Body of pancreas (tissue), 4 donors: ENCODE measurements at regions not wholly inside any gene's neighbourhood (a gene's known extent, or its start where the extent isn't known, plus 50 kb on each side); places are given as distances from the start of the nearest gene placed in this dataset.
"Not testable (repeated sequence)": the region's sequence is repeated elsewhere in the genome, so short reads cannot be mapped to it uniquely, and the experiment has no call there.

Source experiments
- ATAC-seq: fragments of 150-250 bp; one replicate; pipeline ENCODE4 v1.9.1; 2016
- DNase-seq, 4 donors: peaks; one replicate each; pipeline ENCODE4 v3.0.0-alpha.2; 2019
- H3K27ac ChIP-seq, 4 donors: fragments of 200-600 bp; sonication (generic); 1 replicate in 3 of 4; 2 replicates in 1 of 4; pipeline versions ENCODE4 v1.5.1 to v1.6.1; 2016 to 2019; ENCODE audit warnings: mild to moderate bottlenecking in 1 of 4, mixed read lengths in 1 of 4, moderate library complexity in 1 of 4
- H3K27me3 ChIP-seq, 2 donors: fragments of 200-600 bp; sonication (generic); one replicate each; pipeline ENCODE4 v1.6.0; 2016; ENCODE audit warnings: mild to moderate bottlenecking in 1 of 2
- H3K36me3 ChIP-seq, 2 donors: fragments of 200-600 bp; sonication (generic); replicated peaks in 1 of 2; 2 replicates each; pipeline ENCODE4 v1.5.1; 2016; ENCODE audit warnings: low read depth in 2 of 2; ENCODE audit not compliant: insufficient read depth in 1 of 2
- H3K4me1 ChIP-seq: fragments of 200-600 bp; sonication (generic); one replicate; pipeline ENCODE4 v1.6.0; 2016
- H3K4me3 ChIP-seq, 2 donors: fragments of 200-600 bp; sonication (generic); 1 replicate in 1 of 2; 2 replicates in 1 of 2; pipeline ENCODE4 v1.5.1; 2016 to 2019
- H3K9me3 ChIP-seq, 3 donors: fragments of 200-600 bp; sonication (generic); 1 replicate in 2 of 3; 2 replicates in 1 of 3; pipeline ENCODE4 v1.5.1; 2016
- CTCF ChIP-seq, 7 experiments: fragments of 450-650 bp in 4 of 7; fragments of 200-600 bp in 3 of 7; sonication (generic) in 3 of 7; IDR thresholded peaks; one replicate each; pipeline ENCODE4 v1.5.1; 2016 to 2019; ENCODE audit warnings: antibody characterized with exemption in 7 of 7
- POLR2A ChIP-seq, 3 donors: fragments of 450-650 bp; IDR thresholded peaks; one replicate each; pipeline ENCODE4 v1.6.1; 2016; ENCODE audit warnings: antibody characterized with exemption in 3 of 3, mild to moderate bottlenecking in 2 of 3
- WGBS, 2 donors: methylation state at CpG; one replicate each; pipeline ENCODE4 v1.1.5; 2017; 5-methylcytosine and 5-hydroxymethylcytosine counted together
- intact Hi-C: fragments of 100-400 bp; cut with DNase I; formaldehyde crosslinking; loops from one replicate; pipeline ENCODE4 v1.15.1; 2023

DNA sequence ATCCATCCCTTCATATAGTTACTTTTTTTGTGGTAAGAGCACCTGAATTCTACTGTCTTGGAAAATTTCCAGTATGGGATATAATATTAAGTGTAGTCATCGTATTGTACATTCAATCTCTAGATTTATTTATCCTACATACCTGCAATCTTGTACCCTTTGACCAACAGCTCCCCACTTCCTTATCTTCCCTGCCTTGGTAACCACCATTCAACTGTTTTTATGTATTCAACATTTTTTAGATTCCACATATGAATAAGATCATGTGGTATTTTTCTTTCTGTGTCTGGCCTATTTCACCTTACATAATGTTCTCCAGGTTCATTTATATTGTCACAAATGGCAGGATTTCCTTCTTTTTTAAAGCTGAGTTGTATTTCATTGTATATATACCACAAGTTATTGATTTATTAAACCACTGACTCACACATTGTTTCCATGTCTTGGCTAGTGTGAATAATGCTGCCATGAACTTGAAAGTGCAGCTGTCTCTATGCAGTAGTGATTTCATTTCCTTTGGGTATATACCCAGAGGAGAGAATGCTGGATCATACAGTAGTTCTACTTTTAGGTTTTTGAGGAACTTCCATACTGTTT lies 572.5 kb downstream of the MAGEB5 start:
- no peaks in the 10 kb centered on the region for H3K36me3 ChIP-seq
- H3K27me3 ChIP-seq = no peaks in the 10 kb centered on the region
- TF ChIP-seq CTCF (IDR thresholded peaks at IDR 0.05) = no peak
- no peak for TF ChIP-seq POLR2A (IDR thresholded peaks at IDR 0.05)
- ATAC-seq (no peak), DNase-seq (no peak)
- no peak overlapping the region for H3K27ac ChIP-seq
- no peaks in the 10 kb centered on the region for H3K9me3 ChIP-seq
- no peak overlapping the region for H3K4me3 ChIP-seq
- intact Hi-C loops = no loop called here
- H3K4me1 ChIP-seq = no peaks in the 10 kb centered on the region
- 87 to 90% methylated on average over 1 of the region's 1 CpG for WGBS, 2 donors

- Histone ChIP-seq H3K27me3 (no peaks in the 10 kb centered on the region), H3K36me3 (no peaks in the 10 kb centered on the region), H3K9me3 (no peaks in the 10 kb centered on the region), H3K4me1 (no peaks in the 10 kb centered on the region), H3K27ac (no peak overlapping the region), H3K4me3 (no peak overlapping the region)
- intact Hi-C loops = no loop called here
- ATAC-seq (peak; percentile 53), DNase-seq (peak; percentile 12 to 52 (median 30))
- 55 to 62% methylated on average over 9 to 10 of the region's 10 CpGs for whole genome bisulfite sequencing, 2 donors
- TF ChIP-seq POLR2A (IDR thresholded peaks at IDR 0.05) (no peak), CTCF (IDR thresholded peaks at IDR 0.05) (peak in 6 of 7 experiments; percentile 21 to 53 (median 44))
Observed at GRCh38 chrX:26783512-26784225, 567.7 kb downstream of the MAGEB5 start.

DNA sequence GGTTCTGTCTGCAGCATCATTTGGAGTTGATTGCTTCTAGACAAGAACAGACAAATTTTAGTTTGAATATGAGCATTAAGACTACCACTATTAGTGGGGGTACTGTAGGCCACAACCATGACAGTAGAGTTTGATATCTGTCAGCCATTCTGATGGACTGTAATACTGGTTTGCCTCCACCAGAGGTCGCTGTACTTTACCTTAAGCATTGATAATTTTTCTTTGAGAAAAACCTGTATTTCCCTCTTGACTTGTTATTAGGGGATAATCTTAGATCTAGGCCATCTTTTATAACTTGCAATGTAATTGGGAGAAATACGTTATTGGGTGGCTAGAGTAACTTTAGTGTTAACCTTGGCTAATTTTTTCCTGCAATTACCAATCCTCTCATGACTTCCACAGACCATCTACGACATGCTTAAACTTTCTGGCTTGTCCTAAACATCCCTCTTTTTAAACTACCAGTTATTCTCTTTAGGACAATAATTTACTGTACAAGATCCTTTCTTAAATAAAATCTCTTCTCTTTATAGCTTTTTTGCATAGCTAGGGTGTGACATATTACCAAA lies 562.4 kb downstream of the MAGEB5 start:
- intact Hi-C loops = no loop called here
- Histone ChIP-seq H3K36me3 (no peaks in the 10 kb centered on the region), H3K4me1 (no peaks in the 10 kb centered on the region), H3K9me3 (no peaks in the 10 kb centered on the region), H3K27ac (no peak overlapping the region), H3K27me3 (no peaks in the 10 kb centered on the region), H3K4me3 (no peak overlapping the region)
- WGBS, 2 donors = 73 to 78% methylated on average over 3 of the region's 3 CpGs
- DNase-seq (no peak), ATAC-seq (no peak)
- TF ChIP-seq POLR2A (IDR thresholded peaks at IDR 0.05) (no peak), CTCF (IDR thresholded peaks at IDR 0.05) (peak in 1 of 7 experiments; percentile 2)

DNA sequence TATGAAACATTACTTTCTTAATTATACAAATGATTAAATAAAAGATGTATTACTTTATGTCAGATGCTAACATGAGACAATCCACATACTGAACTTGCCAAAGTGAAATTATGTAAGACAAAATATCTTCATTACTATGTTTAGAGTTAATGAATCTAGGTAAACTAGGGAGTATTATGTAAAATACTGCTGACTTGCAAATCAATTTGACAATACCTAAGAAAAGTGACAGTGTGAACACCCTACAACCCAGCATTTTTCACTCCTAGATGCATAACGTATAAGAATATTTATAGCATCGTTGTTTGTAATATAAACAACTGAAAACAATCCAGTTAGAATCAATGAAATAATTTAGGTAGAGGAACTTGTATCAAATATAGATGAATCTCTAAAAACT lies 546.3 kb downstream of the MAGEB5 start:
- H3K4me3 ChIP-seq = no peak overlapping the region
- intact Hi-C loops = no loop called here
- H3K27ac ChIP-seq = no peak overlapping the region
- no peaks in the 10 kb centered on the region for H3K36me3 ChIP-seq
- no peaks in the 10 kb centered on the region for H3K9me3 ChIP-seq
- no peaks in the 10 kb centered on the region for H3K4me1 ChIP-seq
- no peak for TF ChIP-seq CTCF (IDR thresholded peaks at IDR 0.05)
- TF ChIP-seq POLR2A (IDR thresholded peaks at IDR 0.05) = no peak
- 88 to 92% methylated on average over 2 of the region's 2 CpGs for WGBS, 2 donors
- no peaks in the 10 kb centered on the region for H3K27me3 ChIP-seq
- DNase-seq = no peak
- no peak for ATAC-seq

DNA sequence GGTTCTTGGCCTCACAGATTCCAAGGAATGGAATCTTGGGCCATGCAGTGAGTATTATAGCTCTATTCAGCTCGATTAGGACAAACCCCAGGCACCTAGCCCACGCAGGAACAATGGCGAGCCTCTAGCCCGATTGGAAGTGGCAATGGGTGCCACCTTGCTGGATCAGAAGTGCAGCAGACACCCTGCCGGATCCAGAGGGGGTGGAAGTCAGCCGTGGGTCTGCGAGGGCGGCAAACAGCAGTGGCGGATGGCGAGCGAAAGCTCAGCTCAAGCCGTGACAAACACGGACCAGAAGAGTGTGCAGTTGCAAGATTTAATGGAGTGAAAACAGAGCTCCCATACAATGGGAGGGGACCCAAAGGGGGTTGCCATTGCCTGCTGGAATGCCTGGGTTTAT lies 539.8 kb downstream of the MAGEB5 start:
- H3K36me3 ChIP-seq, ATAC-seq, H3K27ac ChIP-seq, H3K4me1 ChIP-seq, H3K9me3 ChIP-seq, intact Hi-C loops, DNase-seq, H3K27me3 ChIP-seq, H3K4me3 ChIP-seq: not testable (repeated sequence)
- 79% methylated on average over 13 of the region's 13 CpGs; no CpG with 5 or more reads in 1 of the 2 donors for WGBS, 2 donors
